GM21381 (cell line): ENCODE measurements at regions not wholly inside any gene's neighbourhood (a gene's known extent, or its start where the extent isn't known, plus 50 kb on each side); places are given as distances from the start of the nearest gene placed in this dataset.

ENCODE experiments used
- ATAC-seq: cut with Tn5 transposase; IDR thresholded peaks from one replicate; pipeline ENCODE4 v1.9.1; 2021; ENCODE audit warnings: mild to moderate bottlenecking, moderate library complexity; ENCODE audit not compliant: unreplicated experiment

- no peak for ATAC-seq
These were observed 505.9 kb downstream of the TCERG1L start for GRCh38 chr10:130805635-130806030.

- ATAC-seq, result no peak
These were observed 505.1 kb downstream of the TCERG1L start for GRCh38 chr10:130806426-130806825.

GRCh38 chr10:130807096-130807495 lies 504.4 kb downstream of the TCERG1L start:
- no peak for ATAC-seq

- no peak for ATAC-seq
These were observed 503.8 kb downstream of the TCERG1L start for GRCh38 chr10:130807721-130808120.

GRCh38 chr10:130808243-130808642 lies 503.3 kb downstream of the TCERG1L start:
- no peak for ATAC-seq

GRCh38 chr10:130808686-130809085 lies 502.8 kb downstream of the TCERG1L start:
- no peak for ATAC-seq

- ATAC-seq, result no peak
These were observed 502.3 kb downstream of the TCERG1L start for GRCh38 chr10:130809181-130809580.

GRCh38 chr10:130809761-130810515 lies 501.6 kb downstream of the TCERG1L start:
- no peak for ATAC-seq

GRCh38 chr10:130810856-130811255 lies 500.7 kb downstream of the TCERG1L start:
- ATAC-seq, result no peak

GRCh38 chr10:130812381-130813148 lies 499.0 kb downstream of the TCERG1L start:
- no peak for ATAC-seq

- ATAC-seq, result no peak
These were observed 496.9 kb downstream of the TCERG1L start for GRCh38 chr10:130814610-130815009.

GRCh38 chr10:130816116-130816901 lies 495.2 kb downstream of the TCERG1L start:
- no peak for ATAC-seq

- ATAC-seq, result no peak
These were observed 494.4 kb downstream of the TCERG1L start for GRCh38 chr10:130817046-130817624.

GRCh38 chr10:130817674-130818073 lies 493.8 kb downstream of the TCERG1L start:
- ATAC-seq, result no peak

- no peak for ATAC-seq
These were observed 490.5 kb downstream of the TCERG1L start for GRCh38 chr10:130820880-130821482.

GRCh38 chr10:130824230-130825014 lies 487.1 kb downstream of the TCERG1L start:
- no peak for ATAC-seq

GRCh38 chr10:130833596-130833995 lies 477.9 kb downstream of the TCERG1L start:
- no peak for ATAC-seq

- ATAC-seq, result no peak
These were observed 477.4 kb downstream of the TCERG1L start for GRCh38 chr10:130834170-130834569.

GRCh38 chr10:130834573-130834972 lies 476.9 kb downstream of the TCERG1L start:
- no peak for ATAC-seq

- no peak for ATAC-seq
These were observed 476.5 kb downstream of the TCERG1L start for GRCh38 chr10:130835068-130835467.
